Endothelial cell of umbilical vein (primary cell): ENCODE measurements at regions not wholly inside any gene's neighbourhood (a gene's known extent, or its start where the extent isn't known, plus 50 kb on each side); places are given as distances from the start of the nearest gene placed in this dataset.

Experiments used
- BruUV-seq: library from RNA; stranded (reverse); fragments of 400-500 nt; replicated peaks from 2 replicates; lab custom pipeline; 2021; lab: Mats Ljungman, UMichigan
- CTCF ChIA-PET: fragments of 300-600, 350-600 bp; sonication (Branson Sonifier 250); formaldehyde crosslinking; loops from one replicate; lab custom pipeline; 2021; ENCODE audit warnings: antibody characterized with exemption, inconsistent platforms; lab: Charles Lee
- POLR2A ChIA-PET: fragments of 300-600, 350-600 bp; sonication (Branson Sonifier 250); formaldehyde crosslinking; loops from one replicate; lab custom pipeline; 2021; ENCODE audit warnings: antibody characterized with exemption, inconsistent platforms; lab: Charles Lee
- DNase-seq: peaks from one replicate; pipeline ENCODE4 v3.0.0-alpha.2; 2011; ENCODE audit warnings: low read depth, low spot score
- FAIRE-seq: peaks from 2 replicates; lab custom pipeline; 2011; peaks lifted over from hg19 to GRCh38; lab: Jason Lieb, UNC
- H2AFZ ChIP-seq: 2 replicates; pipeline ENCODE4 v1.6.0; 2012; ENCODE audit warnings: low read depth, low read length, control low read depth, inconsistent platforms
- H3K27ac ChIP-seq: 2 replicates; pipeline ENCODE4 v1.5.1; 2011; ENCODE audit warnings: low read depth, mild to moderate bottlenecking, control low read depth, low read length, moderate library complexity; ENCODE audit not compliant: insufficient read depth
- H3K27me3 ChIP-seq, 2 experiments: 2 replicates each; pipeline versions ENCODE4 v1.6.0 to v1.6.1; 2011; ENCODE audit warnings: low read length in 2 of 2, mixed read lengths in 1 of 2; ENCODE audit not compliant: control insufficient read depth in 2 of 2, insufficient read depth in 2 of 2
- H3K36me3 ChIP-seq, 2 experiments: 2 replicates in 1 of 2; 3 replicates in 1 of 2; pipeline ENCODE4 v1.5.1; 2011; ENCODE audit warnings: low read length in 2 of 2, mild to moderate bottlenecking in 1 of 2, moderate library complexity in 1 of 2; ENCODE audit not compliant: control insufficient read depth in 2 of 2, insufficient read depth in 2 of 2; ENCODE audit errors: extremely low read depth in 1 of 2
- H3K4me1 ChIP-seq: 3 replicates; pipeline ENCODE4 v1.5.1; 2011; ENCODE audit warnings: mild to moderate bottlenecking, low read length; ENCODE audit not compliant: control insufficient read depth, insufficient read depth; ENCODE audit errors: extremely low read depth
- H3K4me2 ChIP-seq: 2 replicates; pipeline ENCODE4 v1.6.1; 2011; ENCODE audit warnings: low read length, control low read depth, mixed read lengths; ENCODE audit not compliant: insufficient read depth
- H3K4me3 ChIP-seq, 3 experiments: fragments of 200-600 bp in 1 of 3; sonication (generic), shearing (Covaris generic) in 1 of 3; replicated peaks in 1 of 3; 2 replicates each; pipeline ENCODE4 v1.5.1; 2011 to 2016; ENCODE audit warnings: control low read depth in 3 of 3, low read length in 3 of 3, mild to moderate bottlenecking in 2 of 3, inconsistent platforms in 1 of 3, low read depth in 1 of 3, moderate library complexity in 1 of 3; ENCODE audit not compliant: insufficient read depth in 1 of 3
- H3K79me2 ChIP-seq: 2 replicates; pipeline ENCODE4 v1.6.0; 2012; ENCODE audit warnings: low read length, inconsistent platforms; ENCODE audit not compliant: control insufficient read depth, insufficient read depth
- H3K9ac ChIP-seq: replicated peaks from 2 replicates; pipeline ENCODE3; 2011; ENCODE audit warnings: low read length, control low read depth; ENCODE audit not compliant: insufficient read depth; ENCODE audit errors: extremely low read depth
- H3K9me1 ChIP-seq: replicated peaks from 3 replicates; pipeline ENCODE4 v1.6.0; 2011; ENCODE audit warnings: mild to moderate bottlenecking, low read length; ENCODE audit not compliant: control insufficient read depth, insufficient read depth; ENCODE audit errors: extremely low read depth
- H3K9me3 ChIP-seq: replicated peaks from 2 replicates; pipeline ENCODE4 v1.5.1; 2012; ENCODE audit warnings: low read length, inconsistent platforms; ENCODE audit not compliant: control insufficient read depth, insufficient read depth
- H4K20me1 ChIP-seq: replicated peaks from 2 replicates; pipeline ENCODE3; 2011; ENCODE audit warnings: mild to moderate bottlenecking, low read length; ENCODE audit not compliant: control insufficient read depth, insufficient read depth; ENCODE audit errors: extremely low read depth
- EZH2 ChIP-seq: IDR thresholded peaks from 2 replicates; pipeline ENCODE4 v1.6.1; 2012; ENCODE audit warnings: borderline replicate concordance, low read depth, mild to moderate bottlenecking, moderate library complexity, low read length, inconsistent platforms; ENCODE audit not compliant: severe bottlenecking
- FOS ChIP-seq: IDR thresholded peaks from 2 replicates; pipeline ENCODE4 v1.6.1; 2011; ENCODE audit warnings: mild to moderate bottlenecking, low read length, moderate library complexity, borderline replicate concordance; ENCODE audit not compliant: insufficient read depth
- GATA2 ChIP-seq: IDR thresholded peaks from 2 replicates; pipeline ENCODE4 v1.7.0; 2011; ENCODE audit warnings: low read depth, mild to moderate bottlenecking, moderate library complexity, mixed read lengths, low read length; ENCODE audit not compliant: insufficient read length, insufficient read depth
- JUN ChIP-seq: IDR thresholded peaks from 2 replicates; pipeline ENCODE4 v1.6.1; 2011; ENCODE audit warnings: borderline replicate concordance, low read depth; ENCODE audit not compliant: insufficient read length, insufficient read depth
- MYC ChIP-seq: IDR thresholded peaks from one replicate; pipeline ENCODE4 v1.6.1; 2011; ENCODE audit warnings: mild to moderate bottlenecking, low read depth, low read length
- POLR2A ChIP-seq: IDR thresholded peaks from 2 replicates; pipeline ENCODE4 v1.6.1; 2012; ENCODE audit warnings: low read depth, mild to moderate bottlenecking, control low read depth, low read length
- POLR2AphosphoS5 ChIP-seq: IDR thresholded peaks from 2 replicates; pipeline ENCODE4 v1.6.1; 2012; ENCODE audit warnings: low read depth, mild to moderate bottlenecking, control low read depth, low read length, moderate library complexity; ENCODE audit not compliant: insufficient read depth
- dilution Hi-C: fragments of 300-500 bp; cut with MboI; formaldehyde crosslinking; loops from one replicate; pipeline ENCODE4 v1.15.0; 2019; ENCODE audit warnings: low sequenced_read_pairs; ENCODE audit not compliant: extremely low pct_ligation_motif_present
- intact Hi-C: fragments of 100-400 bp; cut with micrococcal nuclease; formaldehyde crosslinking; loops from one replicate; pipeline ENCODE4 v1.10.0; 2022
- TF ChIP-seq, protein P1 (sequence below), 2 donors: IDR thresholded peaks; 1 replicate in 1 of 2; 2 replicates in 1 of 2; pipeline ENCODE4 v1.5.1; 2011; ENCODE audit warnings: low read length in 2 of 2, mild to moderate bottlenecking in 2 of 2, moderate library complexity in 2 of 2, control low read depth in 1 of 2, inconsistent platforms in 1 of 2, low read depth in 1 of 2; ENCODE audit not compliant: insufficient read depth in 1 of 2; ENCODE audit errors: extremely low read depth in 1 of 2
- TF ChIP-seq, protein P2 (sequence below): IDR thresholded peaks from 2 replicates; pipeline ENCODE4 v1.6.1; 2011; ENCODE audit not compliant: insufficient read depth, insufficient read length

DNA sequence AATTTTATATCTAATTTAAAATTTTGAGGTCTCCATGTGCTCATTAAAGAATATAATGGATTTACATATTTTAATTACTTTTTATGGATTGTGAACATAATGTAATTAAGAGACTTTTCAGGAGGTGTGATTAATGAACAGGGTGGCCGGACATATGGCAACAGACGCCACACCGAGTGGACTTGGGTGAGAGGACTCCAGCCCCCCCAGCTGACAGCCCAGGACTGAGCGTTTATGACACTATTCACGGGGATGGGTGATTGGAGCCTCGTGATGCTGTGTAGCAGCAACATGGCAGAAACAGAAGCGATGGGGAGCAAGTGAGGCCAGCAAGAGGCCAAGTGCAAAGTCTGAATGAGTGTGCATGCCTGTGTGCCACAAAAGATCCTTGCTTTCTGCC lies 1176.9 kb downstream of the TYW1 start:
- Histone ChIP-seq H3K9ac (no peak overlapping the region), H3K4me2 (no peak overlapping the region), H3K4me1 (no peaks in the 10 kb centered on the region), H3K9me3 (peaks cover 4% of the 10 kb centered on the region), H3K27me3 (no peaks in the 10 kb centered on the region), H3K27ac (no peak overlapping the region), H2AFZ (no peak overlapping the region), H3K9me1 (no peaks in the 10 kb centered on the region), H4K20me1 (no peaks in the 10 kb centered on the region), H3K36me3 (no peaks in the 10 kb centered on the region), H3K4me3 (no peak overlapping the region), H3K79me2 (no peaks in the 10 kb centered on the region)
- FAIRE-seq: no peak
- DNase-seq: no peak
- intact Hi-C loops (no loop called here), dilution Hi-C loops (no loop called here)
- ChIA-PET POLR2A (no interaction called here), CTCF (no interaction called here)
- TF ChIP-seq POLR2A: no peak
- TF ChIP-seq EZH2: no peak
- TF ChIP-seq, protein P1, sequence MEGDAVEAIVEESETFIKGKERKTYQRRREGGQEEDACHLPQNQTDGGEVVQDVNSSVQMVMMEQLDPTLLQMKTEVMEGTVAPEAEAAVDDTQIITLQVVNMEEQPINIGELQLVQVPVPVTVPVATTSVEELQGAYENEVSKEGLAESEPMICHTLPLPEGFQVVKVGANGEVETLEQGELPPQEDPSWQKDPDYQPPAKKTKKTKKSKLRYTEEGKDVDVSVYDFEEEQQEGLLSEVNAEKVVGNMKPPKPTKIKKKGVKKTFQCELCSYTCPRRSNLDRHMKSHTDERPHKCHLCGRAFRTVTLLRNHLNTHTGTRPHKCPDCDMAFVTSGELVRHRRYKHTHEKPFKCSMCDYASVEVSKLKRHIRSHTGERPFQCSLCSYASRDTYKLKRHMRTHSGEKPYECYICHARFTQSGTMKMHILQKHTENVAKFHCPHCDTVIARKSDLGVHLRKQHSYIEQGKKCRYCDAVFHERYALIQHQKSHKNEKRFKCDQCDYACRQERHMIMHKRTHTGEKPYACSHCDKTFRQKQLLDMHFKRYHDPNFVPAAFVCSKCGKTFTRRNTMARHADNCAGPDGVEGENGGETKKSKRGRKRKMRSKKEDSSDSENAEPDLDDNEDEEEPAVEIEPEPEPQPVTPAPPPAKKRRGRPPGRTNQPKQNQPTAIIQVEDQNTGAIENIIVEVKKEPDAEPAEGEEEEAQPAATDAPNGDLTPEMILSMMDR (IDR thresholded peaks at IDR 0.05; ENCODE audit: extremely low read depth in 1 of 2, insufficient read depth in 1 of 2, low read depth in 1 of 2, low read length in 2 of 2): no peak
- no peak for TF ChIP-seq MYC
- no peak for TF ChIP-seq JUN
- TF ChIP-seq POLR2AphosphoS5: no peak
- TF ChIP-seq FOS: no peak
- TF ChIP-seq GATA2: no peak
- TF ChIP-seq, protein P2, sequence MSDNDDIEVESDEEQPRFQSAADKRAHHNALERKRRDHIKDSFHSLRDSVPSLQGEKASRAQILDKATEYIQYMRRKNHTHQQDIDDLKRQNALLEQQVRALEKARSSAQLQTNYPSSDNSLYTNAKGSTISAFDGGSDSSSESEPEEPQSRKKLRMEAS: no peak
- BruUV-seq: no TSS peak
